Prostate gland (tissue), 2 donors: ENCODE measurements at regions not wholly inside any gene's neighbourhood (a gene's known extent, or its start where the extent isn't known, plus 50 kb on each side); places are given as distances from the start of the nearest gene placed in this dataset.

Source experiments
- DNase-seq: peaks from one replicate; pipeline ENCODE4 v3.0.0-alpha.2; 2019; ENCODE audit warnings: low spot score
- H3K27ac ChIP-seq, 2 donors: fragments of 200-600 bp; sonication (generic); 2 replicates each; pipeline ENCODE4 v1.5.1; 2017 to 2019
- H3K27me3 ChIP-seq: fragments of 200-600 bp; sonication (generic); replicated peaks from 2 replicates; pipeline ENCODE4 v1.5.1; 2019; ENCODE audit not compliant: insufficient read depth
- H3K36me3 ChIP-seq, 2 donors: fragments of 200-600 bp; sonication (generic); 1 replicate in 1 of 2; 2 replicates in 1 of 2; pipeline versions ENCODE4 v1.5.1 to v1.8.1; 2017 to 2019
- H3K4me1 ChIP-seq: fragments of 200-600 bp; sonication (generic); replicated peaks from 2 replicates; pipeline ENCODE4 v1.5.1; 2019
- H3K4me3 ChIP-seq, 2 donors: fragments of 200-600 bp; sonication (generic); 2 replicates each; pipeline ENCODE4 v1.5.1; 2017 to 2019
- H3K9me3 ChIP-seq: fragments of 200-600 bp; sonication (generic); 2 replicates; pipeline ENCODE4 v1.5.1; 2017
- CTCF ChIP-seq, 4 experiments: fragments of 200-600 bp in 2 of 4; fragments of 450-650 bp in 2 of 4; sonication (generic) in 2 of 4; IDR thresholded peaks; 1 replicate in 3 of 4; 2 replicates in 1 of 4; pipeline ENCODE4 v1.5.1; 2016 to 2019; ENCODE audit warnings: antibody characterized with exemption in 4 of 4, mild to moderate bottlenecking in 2 of 4, moderate library complexity in 2 of 4
- POLR2A ChIP-seq: fragments of 450-650 bp; IDR thresholded peaks from one replicate; pipeline ENCODE4 v1.6.1; 2016; ENCODE audit warnings: antibody characterized with exemption, mild to moderate bottlenecking
- POLR2AphosphoS5 ChIP-seq: sonication (generic); formaldehyde crosslinking; IDR thresholded peaks from one replicate; pipeline ENCODE4 v1.6.1; 2017; ENCODE audit warnings: antibody characterized with exemption
- WGBS: methylation state at CpG from one replicate; pipeline ENCODE4 v1.1.5; 2018; 5-methylcytosine and 5-hydroxymethylcytosine counted together
- intact Hi-C: fragments of 100-400 bp; cut with DNase I; formaldehyde crosslinking; loops from one replicate; pipeline ENCODE4 v1.14.2; 2022

DNA sequence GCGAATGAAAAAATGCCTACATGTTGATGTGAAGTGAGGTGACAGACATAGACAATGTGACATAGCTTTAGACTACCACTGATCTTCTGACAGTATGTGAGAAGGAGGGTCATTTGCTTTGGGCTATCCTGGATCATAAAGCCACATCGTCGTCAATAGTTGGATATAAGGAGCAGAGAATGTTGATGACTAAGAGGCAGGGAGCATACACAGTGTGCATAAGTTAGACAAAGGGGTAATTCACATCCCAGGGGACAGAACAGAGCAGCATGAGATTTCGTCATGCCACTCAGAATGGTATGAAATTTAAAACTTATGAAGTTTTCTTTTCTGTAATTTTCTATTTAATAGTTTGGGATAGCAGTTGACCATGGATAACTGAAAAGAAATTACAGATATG is 403.2 kb downstream of the DSC3 start:
- H3K4me1 ChIP-seq = no peaks in the 10 kb centered on the region
- no peaks in the 10 kb centered on the region for H3K9me3 ChIP-seq
- no peak overlapping the region for H3K4me3 ChIP-seq
- no peaks in the 10 kb centered on the region for H3K27me3 ChIP-seq
- WGBS = 91% methylated on average over 4 of the region's 4 CpGs
- intact Hi-C loops = no loop called here
- no peaks in the 10 kb centered on the region for H3K36me3 ChIP-seq
- DNase-seq = no peak
- H3K27ac ChIP-seq = no peak overlapping the region
- no peak for TF ChIP-seq POLR2A
- no peak for TF ChIP-seq POLR2AphosphoS5
- no peak for TF ChIP-seq CTCF (IDR thresholded peaks at IDR 0.05)

DNA sequence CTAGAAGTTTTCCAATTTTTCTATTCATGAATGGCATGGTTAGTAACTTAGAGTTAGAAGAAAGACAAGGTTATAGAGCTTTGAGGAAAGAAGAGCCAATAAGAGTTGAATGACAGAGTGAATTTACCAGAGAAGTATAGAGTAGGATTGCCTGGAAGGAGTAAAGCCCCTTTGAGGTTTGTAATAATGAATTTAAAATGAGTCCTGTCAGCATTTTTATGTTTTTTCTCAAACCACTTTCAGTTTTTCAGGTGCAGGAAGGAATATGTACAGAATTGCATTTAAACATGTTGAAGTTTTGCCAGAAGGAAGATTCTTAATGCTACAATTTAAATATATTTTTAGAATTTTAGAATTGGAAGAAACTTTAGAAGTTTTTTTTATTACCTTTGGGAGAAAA is 408.3 kb downstream of the DSC3 start:
- intact Hi-C loops = no loop called here
- H3K9me3 ChIP-seq = no peaks in the 10 kb centered on the region
- H3K4me3 ChIP-seq = no peak overlapping the region
- H3K36me3 ChIP-seq = no peaks in the 10 kb centered on the region
- TF ChIP-seq POLR2A = no peak
- TF ChIP-seq POLR2AphosphoS5 = no peak
- TF ChIP-seq CTCF (IDR thresholded peaks at IDR 0.05) = no peak
- no peaks in the 10 kb centered on the region for H3K4me1 ChIP-seq
- H3K27me3 ChIP-seq = no peaks in the 10 kb centered on the region
- DNase-seq = no peak
- no peak overlapping the region for H3K27ac ChIP-seq

GRCh38 chr18:30632071-30632698 is 410.4 kb downstream of the DSC3 start:
- no peak for DNase-seq
- H3K9me3 ChIP-seq = no peaks in the 10 kb centered on the region
- no peaks in the 10 kb centered on the region for H3K4me1 ChIP-seq
- WGBS = 97% methylated on average over 1 of the region's 2 CpGs
- no peak overlapping the region for H3K4me3 ChIP-seq
- H3K27ac ChIP-seq = no peak overlapping the region
- TF ChIP-seq POLR2A (no peak), CTCF (IDR thresholded peaks at IDR 0.05) (no peak), POLR2AphosphoS5 (no peak)
- H3K27me3 ChIP-seq = no peaks in the 10 kb centered on the region
- H3K36me3 ChIP-seq = no peaks in the 10 kb centered on the region
- intact Hi-C loops = no loop called here

- H3K36me3 ChIP-seq = no peaks in the 10 kb centered on the region
- intact Hi-C loops = no loop called here
- no peaks in the 10 kb centered on the region for H3K27me3 ChIP-seq
- no peak overlapping the region for H3K27ac ChIP-seq
- no peak for TF ChIP-seq CTCF (IDR thresholded peaks at IDR 0.05)
- no peak for TF ChIP-seq POLR2A
- H3K9me3 ChIP-seq = no peaks in the 10 kb centered on the region
- no peak overlapping the region for H3K4me3 ChIP-seq
- no peak for DNase-seq
- H3K4me1 ChIP-seq = no peaks in the 10 kb centered on the region
- 76% methylated on average over 3 of the region's 3 CpGs for WGBS
Observed at GRCh38 chr18:30625961-30626360, 416.6 kb downstream of the DSC3 start.

DNA sequence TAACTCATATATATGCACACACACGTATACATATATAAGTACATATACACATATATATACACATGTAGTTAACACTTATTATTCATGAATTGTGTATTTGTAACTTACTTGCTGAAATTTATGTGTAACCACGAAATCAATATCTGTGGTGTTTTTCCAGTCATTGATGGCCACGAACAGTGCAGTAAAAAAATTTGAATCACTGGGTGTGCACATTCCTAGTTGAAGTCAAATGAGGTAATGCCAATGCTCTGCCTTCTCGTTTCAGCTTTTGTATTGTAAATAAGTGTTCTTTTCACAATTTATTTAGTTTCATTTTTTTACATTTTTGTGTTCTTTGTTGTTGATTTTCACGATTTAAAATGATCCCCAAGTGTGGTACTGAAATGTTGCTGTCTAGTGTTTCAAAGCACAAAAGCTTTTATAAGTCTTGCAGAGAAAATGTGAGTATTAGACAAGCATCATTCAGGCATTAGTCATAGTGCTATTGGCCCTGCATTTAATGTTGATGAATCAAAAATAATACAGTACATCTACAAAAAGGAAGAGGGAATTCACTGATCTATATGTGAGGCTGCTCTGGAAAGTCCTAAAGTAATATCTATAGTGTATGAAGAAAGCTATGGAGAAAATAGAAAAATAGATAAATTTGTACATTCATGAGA is 419.0 kb downstream of the DSC3 start:
- TF ChIP-seq POLR2A = no peak
- no peak for TF ChIP-seq POLR2AphosphoS5
- no peak for TF ChIP-seq CTCF (IDR thresholded peaks at IDR 0.05)
- Histone ChIP-seq H3K4me3 (no peak overlapping the region), H3K36me3 (no peaks in the 10 kb centered on the region), H3K9me3 (no peaks in the 10 kb centered on the region), H3K27me3 (no peaks in the 10 kb centered on the region), H3K27ac (no peak overlapping the region), H3K4me1 (no peaks in the 10 kb centered on the region)
- no peak for DNase-seq
- intact Hi-C loops = no loop called here
- 64% methylated on average over 5 of the region's 5 CpGs for WGBS
